HG03342 (cell line): ENCODE measurements at regions not wholly inside any gene's neighbourhood (a gene's known extent, or its start where the extent isn't known, plus 50 kb on each side); places are given as distances from the start of the nearest gene placed in this dataset.

ENCODE experiments used
- ATAC-seq: cut with Tn5 transposase; IDR thresholded peaks from one replicate; pipeline ENCODE4 v1.9.1; 2021; ENCODE audit warnings: mild to moderate bottlenecking, moderate library complexity; ENCODE audit not compliant: unreplicated experiment

GRCh38 chr1:198861636-198862035 lies 222.8 kb downstream of the PTPRC start:
- no peak for ATAC-seq

GRCh38 chr1:198864695-198865094 lies 225.9 kb downstream of the PTPRC start:
- ATAC-seq = no peak

GRCh38 chr1:198865319-198865718 lies 226.5 kb downstream of the PTPRC start:
- ATAC-seq = no peak

GRCh38 chr1:198867182-198867581 lies 228.3 kb downstream of the PTPRC start:
- no peak for ATAC-seq

- no peak for ATAC-seq
Measured at GRCh38 chr1:198873696-198874230, 234.9 kb downstream of the PTPRC start.

- no peak for ATAC-seq
Measured at GRCh38 chr1:198876371-198876871, 237.6 kb downstream of the PTPRC start.

GRCh38 chr1:198878566-198878965 lies 239.7 kb downstream of the PTPRC start:
- ATAC-seq = no peak

GRCh38 chr1:198879711-198880306 lies 241.0 kb downstream of the PTPRC start:
- ATAC-seq = no peak

GRCh38 chr1:198880397-198880796 lies 241.6 kb downstream of the PTPRC start:
- no peak for ATAC-seq

- no peak for ATAC-seq
Measured at GRCh38 chr1:198880818-198881597, 242.2 kb downstream of the PTPRC start.

GRCh38 chr1:198883184-198883583 lies 244.3 kb downstream of the PTPRC start:
- ATAC-seq = no peak

GRCh38 chr1:198887866-198888265 lies 249.0 kb downstream of the PTPRC start:
- ATAC-seq = no peak

GRCh38 chr1:198888379-198888943 lies 249.6 kb downstream of the PTPRC start:
- no peak for ATAC-seq

- ATAC-seq = no peak
Measured at GRCh38 chr1:198889101-198889500, 250.3 kb downstream of the PTPRC start.

GRCh38 chr1:198889749-198890148 lies 250.9 kb downstream of the PTPRC start:
- no peak for ATAC-seq

- ATAC-seq = no peak
Measured at GRCh38 chr1:198890214-198890930, 251.5 kb downstream of the PTPRC start.

- ATAC-seq = no peak
Measured at GRCh38 chr1:198892065-198892464, 253.2 kb downstream of the PTPRC start.

GRCh38 chr1:198893141-198893540 lies 254.3 kb downstream of the PTPRC start:
- ATAC-seq = no peak

- ATAC-seq = no peak
Measured at GRCh38 chr1:198893763-198894444, 255.1 kb downstream of the PTPRC start.

- ATAC-seq = no peak
Measured at GRCh38 chr1:198901266-198901665, 262.4 kb downstream of the PTPRC start.

GRCh38 chr1:198902655-198903054 lies 263.8 kb downstream of the PTPRC start:
- no peak for ATAC-seq
